ENCODE measurements at regions not wholly inside any gene's neighbourhood (a gene's known extent, or its start where the extent isn't known, plus 50 kb on each side); places are given as distances from the start of the nearest gene placed in this dataset.

- TF ChIP-seq CTCF (IDR thresholded peaks at IDR 0.05) (no peak), EZH2 (IDR thresholded peaks at IDR 0.05) (no peak)
These were observed 393.6 kb downstream of the OTOL1 start for GRCh38 chr3:161890147-161890625.
